Esophagus muscularis mucosa (tissue), 4 donors: ENCODE measurements at regions not wholly inside any gene's neighbourhood (a gene's known extent, or its start where the extent isn't known, plus 50 kb on each side); places are given as distances from the start of the nearest gene placed in this dataset.

ENCODE experiments used
- CTCF ChIP-seq, 3 experiments: fragments of 200-600 bp in 2 of 3; fragments of 450-650 bp in 1 of 3; sonication (generic) in 2 of 3; IDR thresholded peaks; one replicate each; pipeline ENCODE4 v1.5.1; 2017 to 2019; ENCODE audit warnings: antibody characterized with exemption in 3 of 3, mild to moderate bottlenecking in 2 of 3, moderate library complexity in 1 of 3
- EP300 ChIP-seq: sonication (generic); formaldehyde crosslinking; IDR thresholded peaks from one replicate; pipeline ENCODE4 v1.6.1; 2017; ENCODE audit warnings: antibody characterized with exemption
- POLR2A ChIP-seq: fragments of 450-650 bp; IDR thresholded peaks from one replicate; pipeline ENCODE4 v1.6.1; 2017; ENCODE audit warnings: antibody characterized with exemption, moderate library complexity, mild to moderate bottlenecking, low read depth
- POLR2AphosphoS5 ChIP-seq, 2 donors: sonication (generic); formaldehyde crosslinking; IDR thresholded peaks; one replicate each; pipeline ENCODE4 v1.6.1; 2017; ENCODE audit warnings: antibody characterized with exemption in 2 of 2

- no peak for TF ChIP-seq CTCF (IDR thresholded peaks at IDR 0.05)
- no peak for TF ChIP-seq POLR2AphosphoS5 (IDR thresholded peaks at IDR 0.05)
- TF ChIP-seq POLR2A: no peak
- no peak for TF ChIP-seq EP300
Observed at GRCh38 chr17:72307836-72308235, 187.0 kb downstream of the SOX9 start.
